ENCODE measurements at regions not wholly inside any gene's neighbourhood (a gene's known extent, or its start where the extent isn't known, plus 50 kb on each side); places are given as distances from the start of the nearest gene placed in this dataset.

DNA sequence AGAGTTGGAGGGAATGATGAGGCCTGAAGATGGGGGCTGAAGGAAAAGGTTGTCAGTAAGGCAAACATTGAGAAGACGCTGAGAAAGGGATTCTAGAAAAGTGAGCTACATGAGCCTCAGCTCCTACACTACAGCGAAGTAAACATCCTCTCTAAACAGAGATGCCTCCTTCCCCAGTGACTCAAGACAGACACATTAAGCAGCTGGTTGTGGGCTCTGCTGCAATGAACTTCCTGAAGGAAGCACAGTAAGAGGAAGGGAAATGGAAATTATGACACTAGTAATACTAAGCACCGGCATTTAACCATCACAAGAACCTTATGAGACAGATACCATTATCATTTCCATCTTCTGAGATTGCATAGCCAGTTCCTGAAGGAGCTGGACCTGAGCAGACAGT is 190.5 kb downstream of the C11orf87 start:
- no peak overlapping the region for H3K4me3 ChIP-seq (ENCODE audit: low read depth, low read length)
- no peak for DNase-seq (ENCODE audit: low read depth)
- TF ChIP-seq, protein P1, sequence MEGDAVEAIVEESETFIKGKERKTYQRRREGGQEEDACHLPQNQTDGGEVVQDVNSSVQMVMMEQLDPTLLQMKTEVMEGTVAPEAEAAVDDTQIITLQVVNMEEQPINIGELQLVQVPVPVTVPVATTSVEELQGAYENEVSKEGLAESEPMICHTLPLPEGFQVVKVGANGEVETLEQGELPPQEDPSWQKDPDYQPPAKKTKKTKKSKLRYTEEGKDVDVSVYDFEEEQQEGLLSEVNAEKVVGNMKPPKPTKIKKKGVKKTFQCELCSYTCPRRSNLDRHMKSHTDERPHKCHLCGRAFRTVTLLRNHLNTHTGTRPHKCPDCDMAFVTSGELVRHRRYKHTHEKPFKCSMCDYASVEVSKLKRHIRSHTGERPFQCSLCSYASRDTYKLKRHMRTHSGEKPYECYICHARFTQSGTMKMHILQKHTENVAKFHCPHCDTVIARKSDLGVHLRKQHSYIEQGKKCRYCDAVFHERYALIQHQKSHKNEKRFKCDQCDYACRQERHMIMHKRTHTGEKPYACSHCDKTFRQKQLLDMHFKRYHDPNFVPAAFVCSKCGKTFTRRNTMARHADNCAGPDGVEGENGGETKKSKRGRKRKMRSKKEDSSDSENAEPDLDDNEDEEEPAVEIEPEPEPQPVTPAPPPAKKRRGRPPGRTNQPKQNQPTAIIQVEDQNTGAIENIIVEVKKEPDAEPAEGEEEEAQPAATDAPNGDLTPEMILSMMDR (IDR thresholded peaks at IDR 0.05; ENCODE audit: insufficient read depth, low read depth, low read length) = no peak

DNA sequence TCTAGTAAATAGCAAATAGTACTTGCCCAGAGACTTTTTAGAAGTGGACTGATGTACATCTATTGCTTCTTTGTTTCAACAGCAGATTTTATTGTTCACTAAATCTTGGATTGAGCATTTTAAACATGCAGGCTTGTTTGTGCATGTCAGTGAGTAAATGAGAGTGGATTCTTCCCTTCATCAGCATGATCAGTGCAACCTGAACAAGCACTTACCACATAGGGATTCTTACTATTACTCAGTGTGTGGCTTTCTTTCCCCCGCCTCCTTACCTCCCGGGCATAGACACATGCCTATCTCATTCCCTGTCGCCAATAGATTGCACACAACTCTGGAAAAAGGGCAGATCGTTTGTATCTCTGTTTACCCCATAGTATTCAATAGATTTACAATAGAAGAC is 197.5 kb downstream of the C11orf87 start:
- H3K4me3 ChIP-seq (ENCODE audit: low read depth, low read length) = no peak overlapping the region
- no peak for DNase-seq (ENCODE audit: low read depth)
- TF ChIP-seq, protein P1 (IDR thresholded peaks at IDR 0.05; ENCODE audit: insufficient read depth, low read depth, low read length) = no peak

DNA sequence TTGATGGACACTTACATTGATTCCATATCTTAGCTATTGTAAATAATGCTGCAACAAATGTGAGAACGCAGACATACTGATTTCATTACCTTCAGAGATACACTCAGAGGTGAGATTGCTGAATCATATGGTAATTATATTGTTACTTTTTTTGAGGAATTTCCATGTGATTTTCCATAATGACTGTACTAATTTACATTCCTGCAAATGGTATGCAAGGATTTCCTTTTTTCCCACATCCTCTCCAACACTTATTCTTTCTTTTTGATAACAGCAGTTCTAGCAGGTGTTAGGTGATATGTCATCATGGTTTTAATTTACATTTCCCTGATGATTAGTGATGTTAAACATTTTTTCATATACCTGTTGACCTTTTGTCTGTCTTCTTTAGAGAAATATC is 207.7 kb downstream of the C11orf87 start:
- TF ChIP-seq, protein P1 (IDR thresholded peaks at IDR 0.05; ENCODE audit: insufficient read depth, low read depth, low read length) = no peak
- no peak overlapping the region for H3K4me3 ChIP-seq (ENCODE audit: low read depth, low read length)
- no peak for DNase-seq (ENCODE audit: low read depth)

DNA sequence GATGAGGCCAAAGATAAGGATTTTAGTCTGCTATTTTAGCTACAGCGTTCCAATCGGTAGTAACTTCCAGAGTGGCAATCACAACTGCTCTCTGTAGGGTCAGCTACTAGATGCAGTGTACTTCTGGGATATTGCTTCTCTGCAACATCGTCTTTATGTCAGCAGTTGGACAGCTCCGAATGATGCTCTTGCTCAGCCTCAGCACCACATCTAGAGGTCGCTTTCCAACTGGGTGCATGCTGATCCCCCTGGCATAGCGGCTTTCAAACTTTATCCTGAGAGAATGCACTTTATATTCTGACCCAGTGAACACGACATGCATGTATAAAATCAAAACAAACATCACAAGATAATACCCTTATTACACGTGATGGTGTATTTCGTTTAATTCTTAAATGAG is 219.6 kb downstream of the C11orf87 start:
- H3K4me3 ChIP-seq (ENCODE audit: low read depth, low read length) = no peak overlapping the region
- TF ChIP-seq, protein P1 (IDR thresholded peaks at IDR 0.05; ENCODE audit: insufficient read depth, low read depth, low read length) = peak; percentile 9
- DNase-seq (ENCODE audit: low read depth) = peak; percentile 16

DNA sequence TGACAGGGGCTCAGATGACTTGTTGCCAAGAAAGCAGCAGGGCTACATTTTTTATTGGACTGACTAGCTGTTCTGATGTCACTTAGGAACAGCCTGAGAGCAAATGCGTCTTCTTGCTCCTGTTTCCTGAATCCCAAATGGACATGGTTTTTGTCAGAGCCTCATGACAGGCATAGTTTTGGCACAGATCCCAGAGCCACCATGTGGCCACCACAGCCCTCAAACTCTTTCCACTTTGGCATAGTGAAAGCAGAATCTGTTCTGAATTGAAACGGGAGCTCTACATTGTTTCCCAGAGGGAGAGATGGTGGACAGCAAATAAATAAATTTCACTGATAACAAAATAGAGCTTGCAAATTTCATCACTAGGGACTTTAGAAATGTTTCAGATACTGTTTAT is 222.2 kb downstream of the C11orf87 start:
- TF ChIP-seq, protein P1 (IDR thresholded peaks at IDR 0.05; ENCODE audit: insufficient read depth, low read depth, low read length) = no peak
- no peak overlapping the region for H3K4me3 ChIP-seq (ENCODE audit: low read depth, low read length)
- DNase-seq (ENCODE audit: low read depth) = no peak

DNA sequence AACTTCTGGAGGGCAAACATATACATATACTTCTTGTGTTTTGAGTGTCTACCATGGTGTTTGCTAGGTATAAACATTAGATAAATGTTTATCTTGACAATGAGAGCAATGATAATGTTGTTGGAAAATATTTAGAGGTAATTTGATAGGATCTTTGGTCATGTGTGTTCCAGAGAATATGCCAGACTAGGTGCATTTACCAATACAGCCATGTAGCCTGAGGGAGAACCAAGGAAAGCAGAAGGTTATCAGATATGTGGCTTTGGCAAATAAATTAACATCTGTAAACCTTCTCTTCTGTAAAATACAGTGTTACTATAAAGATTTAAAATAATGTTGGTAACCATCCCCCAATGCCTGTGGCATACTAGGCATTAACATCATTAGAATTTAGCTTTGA is 226.8 kb downstream of the C11orf87 start:
- no peak for DNase-seq (ENCODE audit: low read depth)
- no peak overlapping the region for H3K4me3 ChIP-seq (ENCODE audit: low read depth, low read length)
- TF ChIP-seq, protein P1 (IDR thresholded peaks at IDR 0.05; ENCODE audit: insufficient read depth, low read depth, low read length) = no peak

DNA sequence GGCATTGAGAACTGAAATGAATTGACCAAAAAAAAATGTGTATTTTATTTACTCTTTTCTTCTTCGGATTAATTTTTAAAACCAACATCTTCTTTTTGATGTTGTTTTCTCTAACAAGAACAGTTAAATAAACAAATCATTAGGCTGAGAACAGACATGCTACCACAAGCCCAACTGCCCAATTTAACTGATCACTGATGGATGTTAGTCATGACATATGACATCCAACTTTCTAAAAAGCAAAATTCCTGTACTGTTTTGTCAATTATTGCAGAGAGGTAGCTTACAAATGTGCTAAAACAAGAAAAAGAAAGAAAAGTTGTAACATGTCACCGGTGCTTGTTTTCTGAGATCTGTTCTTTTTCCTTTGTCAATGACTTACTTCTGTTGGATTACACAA is 232.1 kb downstream of the C11orf87 start:
- TF ChIP-seq, protein P1 (IDR thresholded peaks at IDR 0.05; ENCODE audit: insufficient read depth, low read depth, low read length) = no peak
- no peak overlapping the region for H3K4me3 ChIP-seq (ENCODE audit: low read depth, low read length)
- no peak for DNase-seq (ENCODE audit: low read depth)

Data from fibroblast of villous mesenchyme (primary cell).